ENCODE measurements at regions not wholly inside any gene's neighbourhood (a gene's known extent, or its start where the extent isn't known, plus 50 kb on each side); places are given as distances from the start of the nearest gene placed in this dataset.

DNA sequence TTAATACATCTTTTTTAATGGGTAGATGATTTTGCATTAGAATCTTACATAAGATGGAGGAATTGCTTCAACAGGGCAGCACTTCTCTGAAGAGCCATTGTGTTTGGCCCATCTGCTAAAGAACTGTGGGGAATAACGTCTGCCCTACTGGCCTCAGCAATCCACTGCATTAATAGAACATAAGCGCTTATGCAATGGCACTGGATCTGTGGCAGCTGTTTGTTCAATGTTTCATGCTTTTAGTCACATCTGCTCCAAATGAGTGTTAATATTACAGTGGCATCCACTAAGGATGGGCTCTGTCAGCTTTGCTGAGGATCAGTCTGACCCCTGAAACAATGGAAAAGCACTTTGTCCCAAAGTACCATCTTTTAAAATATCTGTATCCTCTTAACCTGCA is 279.0 kb upstream of the GK2 start:
- TF ChIP-seq, protein P1, sequence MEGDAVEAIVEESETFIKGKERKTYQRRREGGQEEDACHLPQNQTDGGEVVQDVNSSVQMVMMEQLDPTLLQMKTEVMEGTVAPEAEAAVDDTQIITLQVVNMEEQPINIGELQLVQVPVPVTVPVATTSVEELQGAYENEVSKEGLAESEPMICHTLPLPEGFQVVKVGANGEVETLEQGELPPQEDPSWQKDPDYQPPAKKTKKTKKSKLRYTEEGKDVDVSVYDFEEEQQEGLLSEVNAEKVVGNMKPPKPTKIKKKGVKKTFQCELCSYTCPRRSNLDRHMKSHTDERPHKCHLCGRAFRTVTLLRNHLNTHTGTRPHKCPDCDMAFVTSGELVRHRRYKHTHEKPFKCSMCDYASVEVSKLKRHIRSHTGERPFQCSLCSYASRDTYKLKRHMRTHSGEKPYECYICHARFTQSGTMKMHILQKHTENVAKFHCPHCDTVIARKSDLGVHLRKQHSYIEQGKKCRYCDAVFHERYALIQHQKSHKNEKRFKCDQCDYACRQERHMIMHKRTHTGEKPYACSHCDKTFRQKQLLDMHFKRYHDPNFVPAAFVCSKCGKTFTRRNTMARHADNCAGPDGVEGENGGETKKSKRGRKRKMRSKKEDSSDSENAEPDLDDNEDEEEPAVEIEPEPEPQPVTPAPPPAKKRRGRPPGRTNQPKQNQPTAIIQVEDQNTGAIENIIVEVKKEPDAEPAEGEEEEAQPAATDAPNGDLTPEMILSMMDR (IDR thresholded peaks at IDR 0.05; ENCODE audit: low read length) = no peak
- no peak for TF ChIP-seq EZH2 (IDR thresholded peaks at IDR 0.05; ENCODE audit: borderline replicate concordance, low read length)

DNA sequence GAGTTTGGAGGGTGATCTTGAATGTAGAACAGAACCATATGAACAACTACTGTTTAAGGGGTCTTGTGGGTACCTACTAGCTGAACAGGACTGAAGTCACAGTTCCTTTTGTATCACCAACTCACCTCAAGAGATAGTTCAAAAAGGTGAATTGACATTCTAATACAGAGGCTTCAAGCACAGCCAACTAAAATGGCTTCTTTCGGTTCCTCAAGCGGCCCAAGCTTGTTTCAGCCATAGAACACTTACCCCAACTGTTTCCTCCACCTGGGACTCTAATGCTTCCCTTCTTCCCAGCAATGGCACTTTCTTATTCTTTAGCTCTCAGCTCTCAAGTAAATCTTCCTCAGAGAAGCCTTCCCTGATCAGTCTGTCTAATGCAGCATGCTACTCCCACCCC is 277.5 kb upstream of the GK2 start:
- H3K4me3 ChIP-seq (ENCODE audit: low read depth, low read length, poor library complexity, severe bottlenecking) = no peak overlapping the region
- no peak overlapping the region for H3K27ac ChIP-seq (ENCODE audit: low read depth, low read length, poor library complexity, severe bottlenecking)
- H4K20me1 ChIP-seq (ENCODE audit: insufficient read depth, low read length) = no peaks in the 10 kb centered on the region
- H3K9me2 ChIP-seq (ENCODE audit: low read depth, low read length) = no peaks in the 10 kb centered on the region
- no peak overlapping the region for H2AFZ ChIP-seq (ENCODE audit: low read length)
- H3F3A ChIP-seq (ENCODE audit: insufficient read depth, low read length) = no peaks in the 10 kb centered on the region
- no peaks in the 10 kb centered on the region for H3K36me3 ChIP-seq (ENCODE audit: insufficient read depth, low read length)
- H3K79me2 ChIP-seq (ENCODE audit: insufficient read depth, low read length) = no peaks in the 10 kb centered on the region
- no peaks in the 10 kb centered on the region for H3K4me1 ChIP-seq (ENCODE audit: insufficient read depth, low read length, severe bottlenecking)
- H3K4me2 ChIP-seq (ENCODE audit: low read length) = no peak overlapping the region
- H3K9ac ChIP-seq (ENCODE audit: low read length) = no peak overlapping the region
- TF ChIP-seq, protein P1 (IDR thresholded peaks at IDR 0.05; ENCODE audit: low read length) = no peak
- no peak for TF ChIP-seq EZH2 (IDR thresholded peaks at IDR 0.05; ENCODE audit: borderline replicate concordance, low read length)
- no peaks in the 10 kb centered on the region for H3K27me3 ChIP-seq (ENCODE audit: insufficient read depth, low read length)
- H3K9me3 ChIP-seq (ENCODE audit: low read length) = no peaks in the 10 kb centered on the region

More for the DNA sequence above, 279.0 kb upstream of the GK2 start:
- H3K79me2 ChIP-seq (ENCODE audit: insufficient read depth, low read length) = no peaks in the 10 kb centered on the region
- no peaks in the 10 kb centered on the region for H3F3A ChIP-seq (ENCODE audit: insufficient read depth, low read length)
- H3K9ac ChIP-seq (ENCODE audit: low read length) = no peak overlapping the region
- H3K27me3 ChIP-seq (ENCODE audit: insufficient read depth, low read length) = no peaks in the 10 kb centered on the region
- no peaks in the 10 kb centered on the region for H3K36me3 ChIP-seq (ENCODE audit: insufficient read depth, low read length)
- H3K4me2 ChIP-seq (ENCODE audit: low read length) = no peak overlapping the region
- H3K9me3 ChIP-seq (ENCODE audit: low read length) = no peaks in the 10 kb centered on the region
- no peaks in the 10 kb centered on the region for H3K9me2 ChIP-seq (ENCODE audit: low read depth, low read length)
- no peak overlapping the region for H3K4me3 ChIP-seq (ENCODE audit: low read depth, low read length, poor library complexity, severe bottlenecking)
- H3K27ac ChIP-seq (ENCODE audit: low read depth, low read length, poor library complexity, severe bottlenecking) = no peak overlapping the region
- no peaks in the 10 kb centered on the region for H4K20me1 ChIP-seq (ENCODE audit: insufficient read depth, low read length)
- H2AFZ ChIP-seq (ENCODE audit: low read length) = no peak overlapping the region
- no peaks in the 10 kb centered on the region for H3K4me1 ChIP-seq (ENCODE audit: insufficient read depth, low read length, severe bottlenecking)

DNA sequence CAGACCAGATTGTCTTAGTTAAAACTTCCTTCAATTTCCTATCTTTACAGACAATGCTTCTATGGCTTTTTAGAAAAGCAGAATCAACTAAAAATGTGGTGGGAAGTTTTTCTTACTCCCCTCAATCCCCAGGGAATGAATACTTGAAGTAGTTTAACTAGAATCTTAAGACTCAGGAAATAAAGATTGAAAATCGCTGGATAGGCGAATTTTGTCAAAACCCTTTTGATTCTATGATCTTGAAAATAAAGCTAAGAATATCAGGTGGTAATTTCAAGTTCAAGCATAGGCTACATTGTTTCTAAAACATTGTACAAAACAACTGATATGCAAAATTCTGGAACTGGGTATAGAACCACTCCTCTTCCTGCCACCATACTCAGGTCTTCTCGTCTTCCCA is 276.5 kb upstream of the GK2 start:
- no peaks in the 10 kb centered on the region for H3K4me1 ChIP-seq (ENCODE audit: insufficient read depth, low read length, severe bottlenecking)
- no peak overlapping the region for H2AFZ ChIP-seq (ENCODE audit: low read length)

More for the DNA sequence above, 276.5 kb upstream of the GK2 start:
- H3K36me3 ChIP-seq (ENCODE audit: insufficient read depth, low read length) = no peaks in the 10 kb centered on the region
- no peak overlapping the region for H3K9ac ChIP-seq (ENCODE audit: low read length)
- H3K9me2 ChIP-seq (ENCODE audit: low read depth, low read length) = no peaks in the 10 kb centered on the region
- no peaks in the 10 kb centered on the region for H4K20me1 ChIP-seq (ENCODE audit: insufficient read depth, low read length)
- H3K4me2 ChIP-seq (ENCODE audit: low read length) = no peak overlapping the region
- no peaks in the 10 kb centered on the region for H3F3A ChIP-seq (ENCODE audit: insufficient read depth, low read length)
- no peak overlapping the region for H3K4me3 ChIP-seq (ENCODE audit: low read depth, low read length, poor library complexity, severe bottlenecking)
- no peaks in the 10 kb centered on the region for H3K79me2 ChIP-seq (ENCODE audit: insufficient read depth, low read length)
- TF ChIP-seq EZH2 (IDR thresholded peaks at IDR 0.05; ENCODE audit: borderline replicate concordance, low read length) = no peak
- TF ChIP-seq, protein P1 (IDR thresholded peaks at IDR 0.05; ENCODE audit: low read length) = no peak
- no peaks in the 10 kb centered on the region for H3K9me3 ChIP-seq (ENCODE audit: low read length)
- H3K27me3 ChIP-seq (ENCODE audit: insufficient read depth, low read length) = no peaks in the 10 kb centered on the region
- no peak overlapping the region for H3K27ac ChIP-seq (ENCODE audit: low read depth, low read length, poor library complexity, severe bottlenecking)
